ENCODE measurements at regions not wholly inside any gene's neighbourhood (a gene's known extent, or its start where the extent isn't known, plus 50 kb on each side); places are given as distances from the start of the nearest gene placed in this dataset.

DNA sequence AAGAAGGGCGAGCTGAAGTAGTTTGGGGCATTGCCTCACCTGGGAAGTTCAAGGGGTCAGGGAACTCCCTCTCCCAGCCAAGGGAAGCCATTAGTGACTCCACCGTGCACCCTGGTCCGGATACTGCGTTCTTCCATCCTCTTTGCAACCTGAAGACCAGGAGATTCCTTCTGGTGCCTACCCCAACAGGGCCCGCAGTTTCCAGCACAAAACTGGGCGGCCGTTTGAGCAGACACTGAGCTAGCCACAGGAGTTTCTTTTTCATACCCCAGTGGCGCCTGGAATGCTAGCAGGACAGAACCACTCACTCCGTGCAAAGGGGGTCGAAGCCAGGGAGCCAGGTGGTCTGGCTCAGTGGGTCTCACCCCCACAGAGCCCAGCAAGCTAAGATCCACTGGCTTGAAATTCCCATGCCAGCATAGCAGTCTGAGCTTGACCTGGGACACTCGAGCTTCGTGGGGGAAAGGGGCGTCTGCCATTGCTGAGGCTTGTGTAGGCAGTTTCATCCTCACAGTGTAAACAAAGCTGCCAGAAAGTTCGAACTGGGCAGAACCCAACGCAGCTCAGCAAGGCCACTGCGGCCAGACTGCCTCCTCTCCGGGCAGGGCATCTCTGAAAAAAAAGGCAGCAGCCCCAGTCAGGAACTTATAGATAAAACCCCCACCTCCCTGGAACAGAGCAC, 1039.4 kb upstream of the IGFBP7 start:
- H3K4me3 ChIP-seq: no peak overlapping the region
- H3K4me1 ChIP-seq: no peaks in the 10 kb centered on the region
- H3K36me3 ChIP-seq: no peaks in the 10 kb centered on the region
- H3K27me3 ChIP-seq: no peaks in the 10 kb centered on the region
- no peak for TF ChIP-seq POLR2AphosphoS5 (IDR thresholded peaks at IDR 0.05; ENCODE audit: insufficient read depth in 1 of 2, low read depth in 1 of 2)
- TF ChIP-seq, protein P1, sequence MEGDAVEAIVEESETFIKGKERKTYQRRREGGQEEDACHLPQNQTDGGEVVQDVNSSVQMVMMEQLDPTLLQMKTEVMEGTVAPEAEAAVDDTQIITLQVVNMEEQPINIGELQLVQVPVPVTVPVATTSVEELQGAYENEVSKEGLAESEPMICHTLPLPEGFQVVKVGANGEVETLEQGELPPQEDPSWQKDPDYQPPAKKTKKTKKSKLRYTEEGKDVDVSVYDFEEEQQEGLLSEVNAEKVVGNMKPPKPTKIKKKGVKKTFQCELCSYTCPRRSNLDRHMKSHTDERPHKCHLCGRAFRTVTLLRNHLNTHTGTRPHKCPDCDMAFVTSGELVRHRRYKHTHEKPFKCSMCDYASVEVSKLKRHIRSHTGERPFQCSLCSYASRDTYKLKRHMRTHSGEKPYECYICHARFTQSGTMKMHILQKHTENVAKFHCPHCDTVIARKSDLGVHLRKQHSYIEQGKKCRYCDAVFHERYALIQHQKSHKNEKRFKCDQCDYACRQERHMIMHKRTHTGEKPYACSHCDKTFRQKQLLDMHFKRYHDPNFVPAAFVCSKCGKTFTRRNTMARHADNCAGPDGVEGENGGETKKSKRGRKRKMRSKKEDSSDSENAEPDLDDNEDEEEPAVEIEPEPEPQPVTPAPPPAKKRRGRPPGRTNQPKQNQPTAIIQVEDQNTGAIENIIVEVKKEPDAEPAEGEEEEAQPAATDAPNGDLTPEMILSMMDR (IDR thresholded peaks at IDR 0.05): no peak
- no peak for TF ChIP-seq POLR2A (IDR thresholded peaks at IDR 0.05)
- no peak overlapping the region for H3K27ac ChIP-seq
- intact Hi-C loops (cut with DNase I): no loop called here
- DNase-seq (ENCODE audit: extremely low spot score in 2 of 2): no peak
- H3K9me3 ChIP-seq: no peaks in the 10 kb centered on the region

DNA sequence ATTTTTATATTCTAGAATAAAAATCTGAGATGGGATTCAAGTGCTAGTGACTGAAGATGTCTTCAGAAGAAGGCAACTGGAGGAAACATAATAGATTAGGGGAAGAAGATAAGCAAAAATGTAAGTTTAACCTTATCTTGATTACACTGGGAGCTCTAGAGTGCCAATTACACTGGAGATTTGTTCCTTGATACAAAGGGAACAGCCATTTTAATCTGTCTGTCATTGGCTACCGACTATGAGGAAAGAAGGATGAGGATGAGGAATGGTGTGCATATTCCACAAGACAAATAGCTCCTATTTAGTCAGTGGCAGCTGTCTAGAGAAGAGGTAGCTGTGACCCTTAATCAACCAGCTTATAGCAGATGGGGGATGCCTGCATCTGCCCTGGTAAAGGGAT, 1034.5 kb upstream of the IGFBP7 start:
- H3K27ac ChIP-seq: no peak overlapping the region
- intact Hi-C loops (cut with DNase I): no loop called here

DNA sequence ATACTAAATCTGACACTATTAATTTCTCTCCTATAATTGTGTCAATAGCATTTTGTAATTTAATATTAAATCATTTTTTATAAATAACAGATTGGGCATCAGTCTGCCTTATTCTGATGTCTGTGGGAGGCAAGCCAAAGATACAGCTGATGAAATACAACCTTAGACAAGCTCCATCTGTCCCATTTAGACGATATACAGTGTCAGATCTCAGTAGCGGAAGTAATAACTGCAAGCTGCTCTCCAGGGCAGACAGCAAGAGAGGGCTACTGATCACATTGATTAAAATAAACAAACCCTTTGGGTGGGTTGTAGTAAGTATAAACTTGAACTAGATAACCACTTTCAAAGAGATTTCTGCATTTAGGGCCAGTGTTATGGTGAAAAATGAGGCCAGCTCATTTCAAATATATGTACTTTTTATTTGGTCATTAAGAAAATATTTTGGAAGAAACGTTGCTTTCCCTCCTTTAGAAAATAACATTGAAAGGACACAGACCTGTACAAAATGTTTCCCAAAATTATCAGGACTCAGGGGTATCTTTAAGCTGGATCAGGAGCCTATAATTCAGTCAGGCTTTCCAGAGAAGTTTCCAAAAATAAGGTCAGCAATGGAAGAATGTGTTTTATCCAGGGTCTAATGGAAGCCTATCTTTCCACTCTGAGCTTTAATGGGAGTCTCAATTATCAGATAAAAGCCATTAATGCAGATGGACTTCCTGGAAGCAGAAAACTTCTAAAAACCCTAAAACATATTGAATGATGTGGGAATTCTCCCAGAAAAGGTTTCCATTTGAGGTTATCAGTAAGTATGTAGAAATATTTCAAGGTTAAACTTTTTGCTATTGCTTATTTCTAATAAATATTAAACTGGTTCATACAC, 1028.8 kb upstream of the IGFBP7 start:
- no peak overlapping the region for H3K4me3 ChIP-seq
- no peak for DNase-seq (ENCODE audit: extremely low spot score in 2 of 2)
- no peaks in the 10 kb centered on the region for H3K9me3 ChIP-seq
- H3K27me3 ChIP-seq: no peaks in the 10 kb centered on the region
- no peaks in the 10 kb centered on the region for H3K36me3 ChIP-seq
- H3K27ac ChIP-seq: no peak overlapping the region
- H3K4me1 ChIP-seq: no peaks in the 10 kb centered on the region
- intact Hi-C loops (cut with DNase I): no loop called here
- TF ChIP-seq POLR2A (IDR thresholded peaks at IDR 0.05) (no peak), POLR2AphosphoS5 (IDR thresholded peaks at IDR 0.05; ENCODE audit: insufficient read depth in 1 of 2, low read depth in 1 of 2) (no peak)
- TF ChIP-seq, protein P1 (IDR thresholded peaks at IDR 0.05): no peak

More for the DNA sequence above, 1034.5 kb upstream of the IGFBP7 start:
- Histone ChIP-seq H3K27me3 (no peaks in the 10 kb centered on the region), H3K4me1 (no peaks in the 10 kb centered on the region), H3K36me3 (no peaks in the 10 kb centered on the region), H3K9me3 (no peaks in the 10 kb centered on the region), H3K4me3 (no peak overlapping the region)
- TF ChIP-seq POLR2AphosphoS5 (IDR thresholded peaks at IDR 0.05; ENCODE audit: insufficient read depth in 1 of 2, low read depth in 1 of 2) (no peak), POLR2A (IDR thresholded peaks at IDR 0.05) (no peak)
- TF ChIP-seq, protein P1 (IDR thresholded peaks at IDR 0.05): no peak
- no peak for DNase-seq (ENCODE audit: extremely low spot score in 2 of 2)

DNA sequence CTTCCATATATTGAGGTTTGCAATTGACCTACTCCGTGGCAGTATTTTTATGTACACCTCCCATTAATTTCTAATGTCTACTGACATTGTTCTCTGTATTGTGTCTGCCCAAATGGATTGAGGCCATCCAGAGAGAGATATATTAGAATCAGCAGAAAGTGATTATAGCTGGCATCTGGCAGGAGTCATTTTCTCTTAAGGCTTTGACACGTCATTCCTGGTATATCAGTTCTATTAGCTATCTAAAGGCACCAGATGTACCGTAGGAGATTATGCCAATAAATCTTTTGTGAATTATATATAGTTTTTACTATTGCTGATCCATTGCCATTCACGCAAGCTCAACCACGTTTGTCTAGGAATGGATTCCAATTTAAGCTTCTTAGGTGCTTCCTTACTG, 1026.4 kb upstream of the IGFBP7 start:
- intact Hi-C loops (cut with DNase I): no loop called here
- no peaks in the 10 kb centered on the region for H3K36me3 ChIP-seq
- TF ChIP-seq POLR2A (IDR thresholded peaks at IDR 0.05): no peak
- TF ChIP-seq, protein P1 (IDR thresholded peaks at IDR 0.05): no peak
- TF ChIP-seq POLR2AphosphoS5 (IDR thresholded peaks at IDR 0.05; ENCODE audit: insufficient read depth in 1 of 2, low read depth in 1 of 2): no peak
- no peak overlapping the region for H3K27ac ChIP-seq
- DNase-seq (ENCODE audit: extremely low spot score in 2 of 2): no peak
- H3K27me3 ChIP-seq: no peaks in the 10 kb centered on the region
- no peak overlapping the region for H3K4me3 ChIP-seq
- H3K4me1 ChIP-seq: no peaks in the 10 kb centered on the region
- no peaks in the 10 kb centered on the region for H3K9me3 ChIP-seq

DNA sequence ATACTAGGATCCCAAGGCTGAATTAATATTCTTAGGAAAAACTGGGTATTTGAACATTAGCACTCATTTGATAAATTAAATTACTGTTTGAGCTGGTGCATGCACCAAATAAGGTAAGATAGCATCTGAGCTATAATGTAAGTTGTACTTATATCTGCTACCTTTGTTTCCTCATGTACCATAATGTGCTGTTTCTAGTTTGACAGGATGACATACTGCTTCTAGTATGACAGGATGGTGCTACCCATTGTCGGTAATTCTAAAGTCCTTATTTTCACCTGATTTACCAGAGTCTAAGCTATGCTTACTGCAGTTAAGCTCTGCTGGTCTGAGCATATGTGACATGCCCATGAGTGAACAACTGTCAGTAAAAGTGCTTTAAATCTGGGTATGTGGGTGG, 1017.5 kb upstream of the IGFBP7 start:
- intact Hi-C loops (cut with DNase I): no loop called here
- Histone ChIP-seq H3K27me3 (no peaks in the 10 kb centered on the region), H3K9me3 (no peaks in the 10 kb centered on the region), H3K4me1 (no peaks in the 10 kb centered on the region), H3K36me3 (no peaks in the 10 kb centered on the region), H3K4me3 (no peak overlapping the region), H3K27ac (no peak overlapping the region)
- DNase-seq (ENCODE audit: extremely low spot score in 2 of 2): no peak
- TF ChIP-seq, protein P1 (IDR thresholded peaks at IDR 0.05): no peak
- TF ChIP-seq POLR2AphosphoS5 (IDR thresholded peaks at IDR 0.05; ENCODE audit: insufficient read depth in 1 of 2, low read depth in 1 of 2) (no peak), POLR2A (IDR thresholded peaks at IDR 0.05) (no peak)
